ENCODE measurements at regions not wholly inside any gene's neighbourhood (a gene's known extent, or its start where the extent isn't known, plus 50 kb on each side); places are given as distances from the start of the nearest gene placed in this dataset.

GRCh38 chr2:126515471-126515870 is 140.5 kb upstream of the GYPC start:
- TF ChIP-seq CTCF (IDR thresholded peaks at IDR 0.05) (no peak), POLR2A (IDR thresholded peaks at IDR 0.05) (no peak)

Data from lower leg skin (tissue), 3 donors.